Loucy (cell line): ENCODE measurements at regions not wholly inside any gene's neighbourhood (a gene's known extent, or its start where the extent isn't known, plus 50 kb on each side); places are given as distances from the start of the nearest gene placed in this dataset.

Source experiments
- H2AFZ ChIP-seq: fragments of 200-600 bp; sonication (generic); 2 replicates; pipeline ENCODE4 v1.6.0; 2016; ENCODE audit warnings: antibody characterized with exemption, mild to moderate bottlenecking, low read length, moderate library complexity
- H3F3A ChIP-seq: fragments of 200-600 bp; 2 replicates; pipeline ENCODE4 v1.6.0; 2016; ENCODE audit warnings: antibody characterized with exemption, low read depth, mild to moderate bottlenecking
- H3K27me3 ChIP-seq: fragments of 200-600 bp; sonication (generic); 2 replicates; pipeline ENCODE4 v1.6.1; 2014; ENCODE audit warnings: low read length, mild to moderate bottlenecking; ENCODE audit not compliant: insufficient read depth, poor library complexity, severe bottlenecking
- H3K36me3 ChIP-seq: fragments of 200-600 bp; sonication (generic); 2 replicates; pipeline ENCODE4 v1.6.1; 2016; ENCODE audit warnings: low read length; ENCODE audit not compliant: insufficient read depth
- H3K4me1 ChIP-seq: fragments of 200-600 bp; sonication (generic); 2 replicates; pipeline ENCODE4 v1.5.1; 2014; ENCODE audit warnings: low read length, mild to moderate bottlenecking; ENCODE audit not compliant: insufficient read depth, poor library complexity, severe bottlenecking
- H3K4me2 ChIP-seq: fragments of 200-600 bp; sonication (generic); 2 replicates; pipeline ENCODE4 v1.6.0; 2014; ENCODE audit warnings: antibody characterized with exemption, low read length, low read depth, mild to moderate bottlenecking; ENCODE audit not compliant: poor library complexity, severe bottlenecking
- H3K4me3 ChIP-seq: fragments of 200-600 bp; sonication (generic); 2 replicates; pipeline ENCODE4 v1.5.1; 2014; ENCODE audit warnings: low read length, mild to moderate bottlenecking, mixed read lengths; ENCODE audit not compliant: poor library complexity, severe bottlenecking
- H3K79me2 ChIP-seq: fragments of 200-600 bp; sonication (generic); 2 replicates; pipeline ENCODE4 v1.6.1; 2014; ENCODE audit warnings: low read length; ENCODE audit not compliant: insufficient read depth
- H3K9ac ChIP-seq: fragments of 200-600 bp; sonication (generic); 2 replicates; pipeline ENCODE4 v1.6.0; 2014; ENCODE audit warnings: mild to moderate bottlenecking, low read depth, low read length, moderate library complexity; ENCODE audit not compliant: poor library complexity, severe bottlenecking
- H3K9me2 ChIP-seq: fragments of 200-600 bp; sonication (generic); replicated peaks from 2 replicates; pipeline ENCODE4 v1.6.1; 2016; ENCODE audit warnings: low read depth, low read length, mixed read lengths
- H3K9me3 ChIP-seq: fragments of 200-600 bp; sonication (generic); 2 replicates; pipeline ENCODE4 v1.6.1; 2014; ENCODE audit warnings: mild to moderate bottlenecking, antibody characterized with exemption, low read length, low read depth; ENCODE audit not compliant: insufficient read depth
- H4K20me1 ChIP-seq: fragments of 200-600 bp; sonication (generic); 2 replicates; pipeline ENCODE4 v1.6.0; 2014; ENCODE audit warnings: antibody characterized with exemption, low read length, mild to moderate bottlenecking; ENCODE audit not compliant: insufficient read depth, poor library complexity, severe bottlenecking
- CTCF ChIP-seq: fragments of 200-600 bp; sonication (generic); conservative IDR thresholded peaks from 2 replicates; pipeline ENCODE4 v1.5.1; 2014; ENCODE audit warnings: mild to moderate bottlenecking, antibody characterized with exemption, low read length
- EZH2phosphoT487 ChIP-seq: fragments of 200-600 bp; IDR thresholded peaks from 2 replicates; pipeline ENCODE4 v1.6.1; 2018; ENCODE audit warnings: antibody characterized with exemption, mild to moderate bottlenecking, moderate library complexity, borderline replicate concordance

- H3K79me2 ChIP-seq = peaks cover 5% of the 10 kb centered on the region; the same call in 1 of the 2 replicates
- H3K9me2 ChIP-seq = no peaks in the 10 kb centered on the region
- no peaks in the 10 kb centered on the region; the same call in 1 of the 2 replicates for H3F3A ChIP-seq
- H2AFZ ChIP-seq = no peak overlapping the region
- H3K4me3 ChIP-seq = no peak overlapping the region
- H4K20me1 ChIP-seq = no peaks in the 10 kb centered on the region
- peaks cover 35% of the 10 kb centered on the region for H3K4me1 ChIP-seq
- peaks cover 1% of the 10 kb centered on the region; the same call in 1 of the 2 replicates for H3K9me3 ChIP-seq
- no peak overlapping the region for H3K4me2 ChIP-seq
- H3K9ac ChIP-seq = no peak overlapping the region
- no peaks in the 10 kb centered on the region for H3K27me3 ChIP-seq
- no peaks in the 10 kb centered on the region for H3K36me3 ChIP-seq
- TF ChIP-seq EZH2phosphoT487 (no peak), CTCF (no peak)
Observed at GRCh38 chr14:85943192-85943591, 413.2 kb downstream of the FLRT2 start.

GRCh38 chr14:85934886-85935254 lies 404.9 kb downstream of the FLRT2 start:
- no peaks in the 10 kb centered on the region for H4K20me1 ChIP-seq
- no peaks in the 10 kb centered on the region for H3K36me3 ChIP-seq
- peak overlapping the region; percentile 80 for H3K9ac ChIP-seq
- TF ChIP-seq EZH2phosphoT487 (no peak), CTCF (no peak)
- H3K9me2 ChIP-seq = no peaks in the 10 kb centered on the region
- H3K27me3 ChIP-seq = no peaks in the 10 kb centered on the region
- H3K4me3 ChIP-seq = peak overlapping the region; percentile 78
- peak overlapping the region; percentile 77 for H2AFZ ChIP-seq
- no peaks in the 10 kb centered on the region; the same call in 1 of the 2 replicates for H3F3A ChIP-seq
- H3K4me2 ChIP-seq = peak overlapping the region; percentile 84
- peaks cover 13% of the 10 kb centered on the region for H3K4me1 ChIP-seq
- peaks cover 6% of the 10 kb centered on the region for H3K79me2 ChIP-seq
- H3K9me3 ChIP-seq = peaks cover 8% of the 10 kb centered on the region; the same call in 1 of the 2 replicates

GRCh38 chr14:85934123-85934885 lies 404.4 kb downstream of the FLRT2 start:
- Histone ChIP-seq H2AFZ (peak overlapping the region; percentile 77), H3K36me3 (no peaks in the 10 kb centered on the region), H3K4me2 (peak overlapping the region; percentile 84), H3K9me2 (no peaks in the 10 kb centered on the region), H3F3A (no peaks in the 10 kb centered on the region; the same call in 1 of the 2 replicates), H3K79me2 (peaks cover 6% of the 10 kb centered on the region), H3K4me1 (peaks cover 13% of the 10 kb centered on the region), H3K9me3 (peaks cover 8% of the 10 kb centered on the region; the same call in 1 of the 2 replicates), H3K4me3 (peak overlapping the region; percentile 78), H3K27me3 (no peaks in the 10 kb centered on the region), H4K20me1 (no peaks in the 10 kb centered on the region), H3K9ac (peak overlapping the region; percentile 80)
- TF ChIP-seq EZH2phosphoT487 = no peak
- no peak for TF ChIP-seq CTCF
